ENCODE measurements at regions not wholly inside any gene's neighbourhood (a gene's known extent, or its start where the extent isn't known, plus 50 kb on each side); places are given as distances from the start of the nearest gene placed in this dataset.

DNA sequence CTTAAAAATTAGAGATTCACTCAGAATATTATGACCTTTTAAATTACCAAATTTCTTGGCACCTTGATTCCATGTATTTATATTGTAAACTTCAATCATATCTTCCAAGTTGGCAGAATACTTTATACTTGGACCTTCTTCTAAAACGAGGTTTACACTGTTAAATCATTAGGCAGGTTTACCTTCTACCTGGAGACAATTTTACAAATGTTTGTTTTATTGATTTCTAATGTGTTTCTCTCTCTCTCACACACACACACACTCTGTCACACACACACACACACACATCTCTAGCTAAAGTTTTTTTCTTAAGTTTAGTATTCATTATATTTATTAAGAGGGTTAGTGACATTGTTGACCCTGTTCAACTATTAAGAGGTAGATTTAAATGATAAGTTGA lies 1155.6 kb downstream of the NSUN3 start:
- TF ChIP-seq, protein P1, sequence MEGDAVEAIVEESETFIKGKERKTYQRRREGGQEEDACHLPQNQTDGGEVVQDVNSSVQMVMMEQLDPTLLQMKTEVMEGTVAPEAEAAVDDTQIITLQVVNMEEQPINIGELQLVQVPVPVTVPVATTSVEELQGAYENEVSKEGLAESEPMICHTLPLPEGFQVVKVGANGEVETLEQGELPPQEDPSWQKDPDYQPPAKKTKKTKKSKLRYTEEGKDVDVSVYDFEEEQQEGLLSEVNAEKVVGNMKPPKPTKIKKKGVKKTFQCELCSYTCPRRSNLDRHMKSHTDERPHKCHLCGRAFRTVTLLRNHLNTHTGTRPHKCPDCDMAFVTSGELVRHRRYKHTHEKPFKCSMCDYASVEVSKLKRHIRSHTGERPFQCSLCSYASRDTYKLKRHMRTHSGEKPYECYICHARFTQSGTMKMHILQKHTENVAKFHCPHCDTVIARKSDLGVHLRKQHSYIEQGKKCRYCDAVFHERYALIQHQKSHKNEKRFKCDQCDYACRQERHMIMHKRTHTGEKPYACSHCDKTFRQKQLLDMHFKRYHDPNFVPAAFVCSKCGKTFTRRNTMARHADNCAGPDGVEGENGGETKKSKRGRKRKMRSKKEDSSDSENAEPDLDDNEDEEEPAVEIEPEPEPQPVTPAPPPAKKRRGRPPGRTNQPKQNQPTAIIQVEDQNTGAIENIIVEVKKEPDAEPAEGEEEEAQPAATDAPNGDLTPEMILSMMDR (conservative IDR thresholded peaks at IDR 0.05; ENCODE audit: low read depth, low read length), result no peak
- no peak for TF ChIP-seq EZH2 (IDR thresholded peaks at IDR 0.05; ENCODE audit: low read length, unreplicated experiment)

Measured in PC-3 (cell line).